Tibial nerve (tissue), 4 donors: ENCODE measurements at regions not wholly inside any gene's neighbourhood (a gene's known extent, or its start where the extent isn't known, plus 50 kb on each side); places are given as distances from the start of the nearest gene placed in this dataset.
"Not testable (repeated sequence)": the region's sequence is repeated elsewhere in the genome, so short reads cannot be mapped to it uniquely, and the experiment has no call there.

Experiments used
- DNase-seq, 2 donors: peaks; one replicate each; pipeline ENCODE4 v3.0.0-alpha.2; 2019; ENCODE audit warnings: low spot score in 2 of 2
- H3K27ac ChIP-seq, 4 donors: fragments of 200-600 bp; sonication (generic) in 3 of 4; one replicate each; pipeline ENCODE4 v1.5.1; 2017 to 2019; ENCODE audit warnings: mild to moderate bottlenecking in 1 of 4
- H3K27me3 ChIP-seq, 2 donors: fragments of 200-600 bp; sonication (generic) in 1 of 2; one replicate each; pipeline versions ENCODE4 v1.5.1 to v1.6.0; 2017 to 2019
- H3K36me3 ChIP-seq, 3 donors: fragments of 200-600 bp; sonication (generic); one replicate each; pipeline ENCODE4 v1.5.1; 2018 to 2019
- H3K4me1 ChIP-seq, 4 donors: fragments of 200-600 bp; sonication (generic) in 3 of 4; one replicate each; pipeline ENCODE4 v1.5.1; 2017 to 2019
- H3K4me3 ChIP-seq, 4 donors: fragments of 200-600 bp; sonication (generic) in 3 of 4; one replicate each; pipeline ENCODE4 v1.5.1; 2017 to 2019; ENCODE audit warnings: mild to moderate bottlenecking in 1 of 4, moderate library complexity in 1 of 4
- H3K9me3 ChIP-seq, 4 donors: fragments of 200-600 bp; sonication (generic) in 3 of 4; one replicate each; pipeline ENCODE4 v1.5.1; 2017 to 2019
- CTCF ChIP-seq, 5 experiments: fragments of 200-600 bp in 3 of 5; fragments of 450-650 bp in 2 of 5; sonication (generic) in 3 of 5; IDR thresholded peaks; one replicate each; pipeline ENCODE4 v1.5.1; 2016 to 2019; ENCODE audit warnings: antibody characterized with exemption in 5 of 5, mild to moderate bottlenecking in 3 of 5, moderate library complexity in 2 of 5
- EP300 ChIP-seq, 2 donors: sonication (generic); formaldehyde crosslinking; IDR thresholded peaks; one replicate each; pipeline ENCODE4 v1.6.1; 2017; ENCODE audit warnings: antibody characterized with exemption in 2 of 2, mild to moderate bottlenecking in 1 of 2
- POLR2A ChIP-seq, 2 donors: fragments of 450-650 bp; IDR thresholded peaks; one replicate each; pipeline ENCODE4 v1.6.1; 2017; ENCODE audit warnings: antibody characterized with exemption in 2 of 2, mild to moderate bottlenecking in 2 of 2, moderate library complexity in 2 of 2
- WGBS, 2 donors: methylation state at CpG; one replicate each; pipeline ENCODE4 v1.1.5; 2018; 5-methylcytosine and 5-hydroxymethylcytosine counted together

GRCh38 chr14:106586098-106586704 is 1059.8 kb downstream of the TMEM121 start:
- peak in 1 of 2 donors; percentile 7 for DNase-seq
- WGBS, 2 donors = 62 to 63% methylated on average over 8 of the region's 8 CpGs
- H3K27ac ChIP-seq = no peak overlapping the region
- no peak overlapping the region for H3K4me3 ChIP-seq
- TF ChIP-seq CTCF (IDR thresholded peaks at IDR 0.05) (peak in 1 of 5 experiments; percentile 48), EP300 (IDR thresholded peaks at IDR 0.05) (no peak), POLR2A (IDR thresholded peaks at IDR 0.05) (no peak)
- no peaks in the 10 kb centered on the region for H3K9me3 ChIP-seq
- H3K4me1 ChIP-seq = no peaks in the 10 kb centered on the region
- no peaks in the 10 kb centered on the region for H3K36me3 ChIP-seq
- no peaks in the 10 kb centered on the region for H3K27me3 ChIP-seq

- H3K27ac ChIP-seq, H3K36me3 ChIP-seq, DNase-seq, H3K27me3 ChIP-seq, H3K9me3 ChIP-seq, H3K4me3 ChIP-seq, H3K4me1 ChIP-seq: not testable (repeated sequence)
- 74 to 86% methylated on average over 6 to 7 of the region's 7 CpGs for WGBS, 2 donors
Observed at GRCh38 chr14:106591539-106591938, 1065.2 kb downstream of the TMEM121 start.

- TF ChIP-seq CTCF (IDR thresholded peaks at IDR 0.05) = peak in 1 of 5 experiments; percentile 17
- DNase-seq, H3K4me3 ChIP-seq, H3K27me3 ChIP-seq, H3K4me1 ChIP-seq, H3K9me3 ChIP-seq, H3K36me3 ChIP-seq, H3K27ac ChIP-seq: not testable (repeated sequence)
- WGBS, 2 donors = 70 to 76% methylated on average over 11 to 23 of the region's 24 CpGs
Observed at GRCh38 chr14:106592115-106592852, 1065.9 kb downstream of the TMEM121 start.

GRCh38 chr14:106599209-106599608 is 1072.8 kb downstream of the TMEM121 start:
- no peaks in the 10 kb centered on the region for H3K36me3 ChIP-seq
- WGBS, 2 donors = 63 to 67% methylated on average over 2 of the region's 2 CpGs

GRCh38 chr14:106605548-106606448 is 1079.4 kb downstream of the TMEM121 start:
- WGBS, 2 donors = 56 to 62% methylated on average over 25 to 27 of the region's 27 CpGs
- H3K4me3 ChIP-seq = no peak overlapping the region
- H3K9me3 ChIP-seq = no peaks in the 10 kb centered on the region
- H3K4me1 ChIP-seq = no peaks in the 10 kb centered on the region
- TF ChIP-seq EP300 (IDR thresholded peaks at IDR 0.05) (no peak), CTCF (IDR thresholded peaks at IDR 0.05) (peak in 1 of 5 experiments; percentile 37)
- H3K27me3 ChIP-seq = no peaks in the 10 kb centered on the region
- H3K27ac ChIP-seq = no peak overlapping the region
- no peak for DNase-seq
- no peaks in the 10 kb centered on the region for H3K36me3 ChIP-seq

More at GRCh38 chr14:106599209-106599608, 1072.8 kb downstream of the TMEM121 start:
- H3K27ac ChIP-seq = no peak overlapping the region
- TF ChIP-seq CTCF (IDR thresholded peaks at IDR 0.05) (no peak), EP300 (IDR thresholded peaks at IDR 0.05) (no peak), POLR2A (IDR thresholded peaks at IDR 0.05) (no peak)
- no peaks in the 10 kb centered on the region for H3K27me3 ChIP-seq
- H3K4me1 ChIP-seq = no peaks in the 10 kb centered on the region
- no peak for DNase-seq
- no peaks in the 10 kb centered on the region for H3K9me3 ChIP-seq
- H3K4me3 ChIP-seq = no peak overlapping the region
